WTC11 (cell line): ENCODE measurements at regions not wholly inside any gene's neighbourhood (a gene's known extent, or its start where the extent isn't known, plus 50 kb on each side); places are given as distances from the start of the nearest gene placed in this dataset.

Experiments
- ATAC-seq: fragments of 200-7000 bp; cut with Tn5 transposase; 2 replicates; pipeline ENCODE4 v1.10.0; 2021; ENCODE audit warnings: mild to moderate bottlenecking, moderate library complexity
- CTCF ChIA-PET: fragments of 300-600 bp; sonication (Branson Sonifier 250); formaldehyde crosslinking; loops from one replicate; lab custom pipeline; 2021; ENCODE audit warnings: antibody characterized with exemption; lab: Charles Lee
- POLR2A ChIA-PET: fragments of 350-600 bp; sonication (Branson Sonifier 250); formaldehyde crosslinking; loops from one replicate; lab custom pipeline; 2021; ENCODE audit warnings: antibody characterized with exemption; lab: Charles Lee
- DNase-seq: peaks from one replicate; pipeline ENCODE4 v3.0.0; 2021; ENCODE audit warnings: low spot score
- H3K27ac Mint-ChIP-seq: 2 replicates; pipeline ENCODE4 v1.8.0; 2021; ENCODE audit warnings: mixed read lengths
- H3K27me3 Mint-ChIP-seq: 2 replicates; pipeline ENCODE4 v1.8.0; 2021; ENCODE audit warnings: low read depth, mild to moderate bottlenecking, moderate library complexity, mixed read lengths
- H3K36me3 Mint-ChIP-seq: 2 replicates; pipeline ENCODE4 v1.8.0; 2021; ENCODE audit warnings: mixed read lengths
- H3K4me1 Mint-ChIP-seq: 2 replicates; pipeline ENCODE4 v1.8.0; 2022; ENCODE audit warnings: mixed read lengths
- H3K4me3 Mint-ChIP-seq: 2 replicates; pipeline ENCODE4 v1.8.0; 2021; ENCODE audit warnings: mild to moderate bottlenecking, moderate library complexity, mixed read lengths
- H3K9me3 Mint-ChIP-seq: 2 replicates; pipeline ENCODE4 v1.8.0; 2021; ENCODE audit warnings: mixed read lengths
- CREB1 ChIP-seq: sonication (generic); formaldehyde crosslinking; IDR thresholded peaks from 2 replicates; pipeline ENCODE4 v1.8.0; 2023; ENCODE audit warnings: mild to moderate bottlenecking, missing genetic modification reagents
- ETV6 ChIP-seq: sonication (generic); formaldehyde crosslinking; IDR thresholded peaks from 2 replicates; pipeline ENCODE4 v1.8.1; 2022; ENCODE audit warnings: mild to moderate bottlenecking, missing genetic modification reagents
- FOXJ3 ChIP-seq: sonication (generic); formaldehyde crosslinking; IDR thresholded peaks from 2 replicates; pipeline ENCODE4 v1.9.0; 2021; ENCODE audit warnings: missing genetic modification reagents, mild to moderate bottlenecking, borderline replicate concordance
- FOXP4 ChIP-seq: sonication (generic); formaldehyde crosslinking; IDR thresholded peaks from 2 replicates; pipeline ENCODE4 v1.8.0; 2022; ENCODE audit warnings: mild to moderate bottlenecking, missing genetic modification reagents
- GTF2I ChIP-seq: fragments of 250-450 bp; sonication (Bioruptor Pico); conservative IDR thresholded peaks from 2 replicates; pipeline ENCODE4 v1.4.0; 2021; ENCODE audit warnings: mild to moderate bottlenecking
- MYBL2 ChIP-seq: sonication (generic); formaldehyde crosslinking; IDR thresholded peaks from 2 replicates; pipeline ENCODE4 v1.8.1; 2023; ENCODE audit warnings: mild to moderate bottlenecking, moderate library complexity, missing genetic modification reagents
- NFATC4 ChIP-seq: fragments of 250-450 bp; sonication (Bioruptor Pico); IDR thresholded peaks from 2 replicates; pipeline ENCODE4 v1.9.0; 2021; ENCODE audit warnings: mild to moderate bottlenecking
- PRRX2 ChIP-seq: fragments of 250-450 bp; sonication (Bioruptor Pico); IDR thresholded peaks from 2 replicates; pipeline ENCODE4 v1.8.0; 2021; ENCODE audit warnings: mild to moderate bottlenecking
- SOX15 ChIP-seq: fragments of 250-450 bp; sonication (Bioruptor Pico); IDR thresholded peaks from 2 replicates; pipeline ENCODE4 v1.9.0; 2021; ENCODE audit warnings: mild to moderate bottlenecking
- TEAD4 ChIP-seq: sonication (generic); formaldehyde crosslinking; IDR thresholded peaks from 2 replicates; pipeline ENCODE4 v1.8.0; 2022; ENCODE audit warnings: mild to moderate bottlenecking, missing genetic modification reagents
- USF2 ChIP-seq: sonication (generic); formaldehyde crosslinking; IDR thresholded peaks from 2 replicates; pipeline ENCODE4 v1.8.1; 2023; ENCODE audit warnings: mild to moderate bottlenecking, missing genetic modification reagents, moderate library complexity
- ZNF121 ChIP-seq: sonication (generic); formaldehyde crosslinking; IDR thresholded peaks from 2 replicates; pipeline ENCODE4 v1.8.0; 2023; ENCODE audit warnings: missing genetic modification reagents
- ZNF263 ChIP-seq: sonication (generic); formaldehyde crosslinking; IDR thresholded peaks from 2 replicates; pipeline ENCODE4 v1.8.1; 2022; ENCODE audit warnings: low read depth, mild to moderate bottlenecking, moderate library complexity, missing genetic modification reagents
- ZNF396 ChIP-seq: fragments of 250-450 bp; sonication (Bioruptor Pico); IDR thresholded peaks from 2 replicates; pipeline ENCODE4 v1.8.0; 2021; ENCODE audit warnings: mild to moderate bottlenecking, moderate library complexity, borderline replicate concordance
- ZNF423 ChIP-seq: fragments of 250-450 bp; sonication (Bioruptor Pico); IDR thresholded peaks from 2 replicates; pipeline ENCODE4 v2.1.2; 2022; ENCODE audit warnings: mild to moderate bottlenecking, moderate library complexity
- ZNF671 ChIP-seq: fragments of 250-450 bp; sonication (Bioruptor Pico); IDR thresholded peaks from 2 replicates; pipeline ENCODE4 v1.8.0; 2021; ENCODE audit warnings: mild to moderate bottlenecking
- TF ChIP-seq, protein P1 (sequence below): sonication (generic); formaldehyde crosslinking; IDR thresholded peaks from 2 replicates; pipeline ENCODE4 v1.8.1; 2023; ENCODE audit warnings: mild to moderate bottlenecking, missing genetic modification reagents
- TF ChIP-seq, protein P2 (sequence below): sonication (generic); formaldehyde crosslinking; IDR thresholded peaks from 2 replicates; pipeline ENCODE4 v1.8.1; 2022; ENCODE audit warnings: low read depth, mild to moderate bottlenecking, moderate library complexity, missing genetic modification reagents, borderline replicate concordance
- TF ChIP-seq, protein P3 (sequence below): sonication (generic); formaldehyde crosslinking; IDR thresholded peaks from 2 replicates; pipeline ENCODE4 v1.8.1; 2023; ENCODE audit warnings: mild to moderate bottlenecking, missing genetic modification reagents, borderline replicate concordance

DNA sequence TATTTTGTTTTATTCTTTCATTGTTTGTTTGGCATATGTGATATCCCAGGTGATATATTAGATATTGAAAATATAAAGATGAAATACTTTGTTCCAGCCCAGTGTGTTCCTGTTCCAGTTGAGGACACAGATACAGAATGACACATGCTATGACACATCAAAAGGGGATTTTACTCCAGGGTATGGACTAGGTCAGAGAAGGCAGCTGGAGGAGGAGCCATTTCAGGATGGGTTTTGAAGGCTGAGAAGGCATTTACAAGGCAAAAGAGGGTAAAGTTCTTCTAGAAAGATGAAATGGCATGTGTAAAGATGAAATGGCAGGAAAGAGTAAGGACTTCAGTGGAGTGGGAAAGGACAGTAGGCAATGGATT, 163.8 kb downstream of the ZIC1 start:
- no peaks in the 10 kb centered on the region for H3K9me3 Mint-ChIP-seq
- ChIA-PET POLR2A (no interaction called here), CTCF (no interaction called here)
- ATAC-seq, result no peak
- no peak for DNase-seq
- no peak for TF ChIP-seq ZNF121 (CRISPR knock-in tag)
- TF ChIP-seq, protein P1, sequence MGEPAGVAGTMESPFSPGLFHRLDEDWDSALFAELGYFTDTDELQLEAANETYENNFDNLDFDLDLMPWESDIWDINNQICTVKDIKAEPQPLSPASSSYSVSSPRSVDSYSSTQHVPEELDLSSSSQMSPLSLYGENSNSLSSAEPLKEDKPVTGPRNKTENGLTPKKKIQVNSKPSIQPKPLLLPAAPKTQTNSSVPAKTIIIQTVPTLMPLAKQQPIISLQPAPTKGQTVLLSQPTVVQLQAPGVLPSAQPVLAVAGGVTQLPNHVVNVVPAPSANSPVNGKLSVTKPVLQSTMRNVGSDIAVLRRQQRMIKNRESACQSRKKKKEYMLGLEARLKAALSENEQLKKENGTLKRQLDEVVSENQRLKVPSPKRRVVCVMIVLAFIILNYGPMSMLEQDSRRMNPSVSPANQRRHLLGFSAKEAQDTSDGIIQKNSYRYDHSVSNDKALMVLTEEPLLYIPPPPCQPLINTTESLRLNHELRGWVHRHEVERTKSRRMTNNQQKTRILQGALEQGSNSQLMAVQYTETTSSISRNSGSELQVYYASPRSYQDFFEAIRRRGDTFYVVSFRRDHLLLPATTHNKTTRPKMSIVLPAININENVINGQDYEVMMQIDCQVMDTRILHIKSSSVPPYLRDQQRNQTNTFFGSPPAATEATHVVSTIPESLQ (CRISPR knock-in tag), result no peak
- no peak for TF ChIP-seq SOX15 (CRISPR knock-in tag)
- no peak for TF ChIP-seq ZNF263 (CRISPR knock-in tag)
- no peak overlapping the region for H3K27ac Mint-ChIP-seq
- H3K27me3 Mint-ChIP-seq, result no peaks in the 10 kb centered on the region
- no peak overlapping the region for H3K4me3 Mint-ChIP-seq
- no peaks in the 10 kb centered on the region for H3K36me3 Mint-ChIP-seq
- no peaks in the 10 kb centered on the region for H3K4me1 Mint-ChIP-seq

- Mint-ChIP-seq H3K36me3 (no peaks in the 10 kb centered on the region), H3K4me3 (no peak overlapping the region), H3K27ac (no peak overlapping the region), H3K4me1 (no peaks in the 10 kb centered on the region), H3K9me3 (no peaks in the 10 kb centered on the region), H3K27me3 (no peaks in the 10 kb centered on the region)
- ChIA-PET CTCF (no interaction called here), POLR2A (no interaction called here)
- DNase-seq (no peak), ATAC-seq (no peak)
- TF ChIP-seq ZNF396 (CRISPR knock-in tag), result no peak
- TF ChIP-seq, protein P2, sequence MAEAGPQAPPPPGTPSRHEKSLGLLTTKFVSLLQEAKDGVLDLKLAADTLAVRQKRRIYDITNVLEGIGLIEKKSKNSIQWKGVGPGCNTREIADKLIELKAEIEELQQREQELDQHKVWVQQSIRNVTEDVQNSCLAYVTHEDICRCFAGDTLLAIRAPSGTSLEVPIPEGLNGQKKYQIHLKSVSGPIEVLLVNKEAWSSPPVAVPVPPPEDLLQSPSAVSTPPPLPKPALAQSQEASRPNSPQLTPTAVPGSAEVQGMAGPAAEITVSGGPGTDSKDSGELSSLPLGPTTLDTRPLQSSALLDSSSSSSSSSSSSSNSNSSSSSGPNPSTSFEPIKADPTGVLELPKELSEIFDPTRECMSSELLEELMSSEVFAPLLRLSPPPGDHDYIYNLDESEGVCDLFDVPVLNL (CRISPR knock-in tag), result no peak
- TF ChIP-seq CREB1, result no peak
- TF ChIP-seq NFATC4 (CRISPR knock-in tag), result no peak
Measured at GRCh38 chr3:147574621-147575020, 165.5 kb downstream of the ZIC1 start.

DNA sequence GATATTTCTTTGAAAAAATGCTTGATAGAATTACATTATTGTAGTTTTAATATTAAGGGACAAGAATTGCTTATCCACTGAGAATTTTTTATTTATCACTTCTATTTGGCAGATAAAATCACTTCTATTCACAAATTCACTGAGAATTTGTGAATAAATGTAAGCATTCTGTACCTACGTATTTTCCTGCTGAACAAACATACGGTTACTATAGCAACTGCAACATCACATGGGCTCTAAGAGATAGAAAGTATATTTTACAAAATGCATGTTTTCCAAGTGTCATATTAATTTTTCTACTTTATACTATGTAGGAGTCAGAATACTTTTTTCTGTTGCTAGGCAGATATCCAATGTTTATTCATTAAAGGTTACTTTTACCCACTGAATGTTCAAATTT, 166.2 kb downstream of the ZIC1 start:
- H3K27me3 Mint-ChIP-seq, result no peaks in the 10 kb centered on the region
- no peaks in the 10 kb centered on the region for H3K9me3 Mint-ChIP-seq
- no peaks in the 10 kb centered on the region for H3K36me3 Mint-ChIP-seq
- TF ChIP-seq ETV6 (CRISPR knock-in tag) (no peak), PRRX2 (CRISPR knock-in tag) (no peak), ZNF423 (CRISPR knock-in tag) (no peak)
- TF ChIP-seq, protein P3, sequence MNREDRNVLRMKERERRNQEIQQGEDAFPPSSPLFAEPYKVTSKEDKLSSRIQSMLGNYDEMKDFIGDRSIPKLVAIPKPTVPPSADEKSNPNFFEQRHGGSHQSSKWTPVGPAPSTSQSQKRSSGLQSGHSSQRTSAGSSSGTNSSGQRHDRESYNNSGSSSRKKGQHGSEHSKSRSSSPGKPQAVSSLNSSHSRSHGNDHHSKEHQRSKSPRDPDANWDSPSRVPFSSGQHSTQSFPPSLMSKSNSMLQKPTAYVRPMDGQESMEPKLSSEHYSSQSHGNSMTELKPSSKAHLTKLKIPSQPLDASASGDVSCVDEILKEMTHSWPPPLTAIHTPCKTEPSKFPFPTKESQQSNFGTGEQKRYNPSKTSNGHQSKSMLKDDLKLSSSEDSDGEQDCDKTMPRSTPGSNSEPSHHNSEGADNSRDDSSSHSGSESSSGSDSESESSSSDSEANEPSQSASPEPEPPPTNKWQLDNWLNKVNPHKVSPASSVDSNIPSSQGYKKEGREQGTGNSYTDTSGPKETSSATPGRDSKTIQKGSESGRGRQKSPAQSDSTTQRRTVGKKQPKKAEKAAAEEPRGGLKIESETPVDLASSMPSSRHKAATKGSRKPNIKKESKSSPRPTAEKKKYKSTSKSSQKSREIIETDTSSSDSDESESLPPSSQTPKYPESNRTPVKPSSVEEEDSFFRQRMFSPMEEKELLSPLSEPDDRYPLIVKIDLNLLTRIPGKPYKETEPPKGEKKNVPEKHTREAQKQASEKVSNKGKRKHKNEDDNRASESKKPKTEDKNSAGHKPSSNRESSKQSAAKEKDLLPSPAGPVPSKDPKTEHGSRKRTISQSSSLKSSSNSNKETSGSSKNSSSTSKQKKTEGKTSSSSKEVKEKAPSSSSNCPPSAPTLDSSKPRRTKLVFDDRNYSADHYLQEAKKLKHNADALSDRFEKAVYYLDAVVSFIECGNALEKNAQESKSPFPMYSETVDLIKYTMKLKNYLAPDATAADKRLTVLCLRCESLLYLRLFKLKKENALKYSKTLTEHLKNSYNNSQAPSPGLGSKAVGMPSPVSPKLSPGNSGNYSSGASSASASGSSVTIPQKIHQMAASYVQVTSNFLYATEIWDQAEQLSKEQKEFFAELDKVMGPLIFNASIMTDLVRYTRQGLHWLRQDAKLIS (CRISPR knock-in tag), result no peak
- no peak overlapping the region for H3K4me3 Mint-ChIP-seq
- POLR2A ChIA-PET, result no interaction called here
- no peak overlapping the region for H3K27ac Mint-ChIP-seq
- CTCF ChIA-PET, result no interaction called here
- DNase-seq (no peak), ATAC-seq (no peak)
- no peaks in the 10 kb centered on the region for H3K4me1 Mint-ChIP-seq

GRCh38 chr3:147582642-147583041, 173.5 kb downstream of the ZIC1 start:
- POLR2A ChIA-PET, result interaction anchor here (0.6 kb wide), 1 partner anchor 150 kb away, joined by 4 read pairs; no protein-coding TSS in a partner anchor
- H3K4me3 Mint-ChIP-seq, result no peak overlapping the region
- H3K4me1 Mint-ChIP-seq, result no peaks in the 10 kb centered on the region
- CTCF ChIA-PET, result no interaction called here
- H3K9me3 Mint-ChIP-seq, result no peaks in the 10 kb centered on the region
- no peaks in the 10 kb centered on the region for H3K27me3 Mint-ChIP-seq
- H3K36me3 Mint-ChIP-seq, result no peaks in the 10 kb centered on the region
- ATAC-seq (no peak), DNase-seq (no peak)
- H3K27ac Mint-ChIP-seq, result no peak overlapping the region
- TF ChIP-seq FOXP4 (CRISPR knock-in tag) (no peak), MYBL2 (CRISPR knock-in tag) (no peak), USF2 (CRISPR knock-in tag) (no peak), FOXJ3 (CRISPR knock-in tag) (no peak), TEAD4 (CRISPR knock-in tag) (no peak), ZNF671 (CRISPR knock-in tag) (no peak), GTF2I (CRISPR knock-in tag) (no peak)
- TF ChIP-seq, protein P1 (CRISPR knock-in tag), result no peak
